HCT116 (cell line): ENCODE measurements at regions not wholly inside any gene's neighbourhood (a gene's known extent, or its start where the extent isn't known, plus 50 kb on each side); places are given as distances from the start of the nearest gene placed in this dataset.

Experiments
- CEBPB ChIP-seq: IDR thresholded peaks from 2 replicates; pipeline ENCODE4 v1.6.1; 2012; ENCODE audit warnings: low read depth
- CTCF ChIP-seq, 3 experiments: fragments of 200-600 bp in 1 of 3; sonication (generic) in 1 of 3; IDR thresholded peaks in 2 of 3; conservative IDR thresholded peaks in 1 of 3; 2 replicates each; pipeline ENCODE4 v1.5.1; 2012 to 2017; ENCODE audit warnings: low read depth in 2 of 3, low read length in 2 of 3, antibody characterized with exemption in 1 of 3, borderline replicate concordance in 1 of 3, control low read depth in 1 of 3, mild to moderate bottlenecking in 1 of 3, mixed read lengths in 1 of 3, mixed run types in 1 of 3, moderate library complexity in 1 of 3; ENCODE audit not compliant: insufficient read depth in 1 of 3
- EZH2 ChIP-seq: fragments of 200-600 bp; sonication (generic); IDR thresholded peaks from 2 replicates; pipeline ENCODE4 v1.6.1; 2017; ENCODE audit warnings: antibody characterized with exemption, mixed run types
- EZH2phosphoT487 ChIP-seq: fragments of 200-600 bp; IDR thresholded peaks from 2 replicates; pipeline ENCODE4 v1.6.1; 2018; ENCODE audit warnings: antibody characterized with exemption, borderline replicate concordance
- POLR2A ChIP-seq: IDR thresholded peaks from 2 replicates; pipeline ENCODE4 v1.7.0; 2011; ENCODE audit warnings: borderline replicate concordance; ENCODE audit not compliant: insufficient read depth, insufficient read length; ENCODE audit errors: extremely low read depth
- SIN3A ChIP-seq: IDR thresholded peaks from 2 replicates; pipeline ENCODE4 v1.6.1; 2012; ENCODE audit warnings: low read depth
- TCF7L2 ChIP-seq: IDR thresholded peaks from 2 replicates; pipeline ENCODE4 v1.7.0; 2011; ENCODE audit warnings: borderline replicate concordance, inconsistent platforms; ENCODE audit not compliant: insufficient read depth, insufficient read length; ENCODE audit errors: extremely low read depth
- ZBTB33 ChIP-seq: IDR thresholded peaks from 2 replicates; pipeline ENCODE4 v1.6.1; 2011; ENCODE audit warnings: mild to moderate bottlenecking, low read length, moderate library complexity; ENCODE audit not compliant: insufficient replicate concordance; ENCODE audit errors: extremely low read depth
- TF ChIP-seq, protein P1 (sequence below): IDR thresholded peaks from 2 replicates; pipeline ENCODE4 v1.6.1; 2012; ENCODE audit warnings: low read depth

GRCh38 chr1:244992833-244993232 lies 128.5 kb upstream of the HNRNPU start:
- no peak for TF ChIP-seq CTCF (IDR thresholded peaks at IDR 0.05 in 2 of 3, conservative IDR thresholded peaks at IDR 0.05 in 1 of 3; ENCODE audit: borderline replicate concordance in 1 of 3, insufficient read depth in 1 of 3, low read depth in 2 of 3, low read length in 2 of 3)
- no peak for TF ChIP-seq EZH2
- TF ChIP-seq, protein P1, sequence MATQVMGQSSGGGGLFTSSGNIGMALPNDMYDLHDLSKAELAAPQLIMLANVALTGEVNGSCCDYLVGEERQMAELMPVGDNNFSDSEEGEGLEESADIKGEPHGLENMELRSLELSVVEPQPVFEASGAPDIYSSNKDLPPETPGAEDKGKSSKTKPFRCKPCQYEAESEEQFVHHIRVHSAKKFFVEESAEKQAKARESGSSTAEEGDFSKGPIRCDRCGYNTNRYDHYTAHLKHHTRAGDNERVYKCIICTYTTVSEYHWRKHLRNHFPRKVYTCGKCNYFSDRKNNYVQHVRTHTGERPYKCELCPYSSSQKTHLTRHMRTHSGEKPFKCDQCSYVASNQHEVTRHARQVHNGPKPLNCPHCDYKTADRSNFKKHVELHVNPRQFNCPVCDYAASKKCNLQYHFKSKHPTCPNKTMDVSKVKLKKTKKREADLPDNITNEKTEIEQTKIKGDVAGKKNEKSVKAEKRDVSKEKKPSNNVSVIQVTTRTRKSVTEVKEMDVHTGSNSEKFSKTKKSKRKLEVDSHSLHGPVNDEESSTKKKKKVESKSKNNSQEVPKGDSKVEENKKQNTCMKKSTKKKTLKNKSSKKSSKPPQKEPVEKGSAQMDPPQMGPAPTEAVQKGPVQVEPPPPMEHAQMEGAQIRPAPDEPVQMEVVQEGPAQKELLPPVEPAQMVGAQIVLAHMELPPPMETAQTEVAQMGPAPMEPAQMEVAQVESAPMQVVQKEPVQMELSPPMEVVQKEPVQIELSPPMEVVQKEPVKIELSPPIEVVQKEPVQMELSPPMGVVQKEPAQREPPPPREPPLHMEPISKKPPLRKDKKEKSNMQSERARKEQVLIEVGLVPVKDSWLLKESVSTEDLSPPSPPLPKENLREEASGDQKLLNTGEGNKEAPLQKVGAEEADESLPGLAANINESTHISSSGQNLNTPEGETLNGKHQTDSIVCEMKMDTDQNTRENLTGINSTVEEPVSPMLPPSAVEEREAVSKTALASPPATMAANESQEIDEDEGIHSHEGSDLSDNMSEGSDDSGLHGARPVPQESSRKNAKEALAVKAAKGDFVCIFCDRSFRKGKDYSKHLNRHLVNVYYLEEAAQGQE: no peak
- TF ChIP-seq ZBTB33: no peak
- no peak for TF ChIP-seq EZH2phosphoT487
- TF ChIP-seq CEBPB: no peak
- TF ChIP-seq POLR2A: no peak
- TF ChIP-seq TCF7L2: no peak
- TF ChIP-seq SIN3A: no peak
